ENCODE measurements at regions not wholly inside any gene's neighbourhood (a gene's known extent, or its start where the extent isn't known, plus 50 kb on each side); places are given as distances from the start of the nearest gene placed in this dataset.

GRCh38 chr5:3118340-3118739 is 366.9 kb upstream of the IRX2 start:
- TF ChIP-seq, protein P1, sequence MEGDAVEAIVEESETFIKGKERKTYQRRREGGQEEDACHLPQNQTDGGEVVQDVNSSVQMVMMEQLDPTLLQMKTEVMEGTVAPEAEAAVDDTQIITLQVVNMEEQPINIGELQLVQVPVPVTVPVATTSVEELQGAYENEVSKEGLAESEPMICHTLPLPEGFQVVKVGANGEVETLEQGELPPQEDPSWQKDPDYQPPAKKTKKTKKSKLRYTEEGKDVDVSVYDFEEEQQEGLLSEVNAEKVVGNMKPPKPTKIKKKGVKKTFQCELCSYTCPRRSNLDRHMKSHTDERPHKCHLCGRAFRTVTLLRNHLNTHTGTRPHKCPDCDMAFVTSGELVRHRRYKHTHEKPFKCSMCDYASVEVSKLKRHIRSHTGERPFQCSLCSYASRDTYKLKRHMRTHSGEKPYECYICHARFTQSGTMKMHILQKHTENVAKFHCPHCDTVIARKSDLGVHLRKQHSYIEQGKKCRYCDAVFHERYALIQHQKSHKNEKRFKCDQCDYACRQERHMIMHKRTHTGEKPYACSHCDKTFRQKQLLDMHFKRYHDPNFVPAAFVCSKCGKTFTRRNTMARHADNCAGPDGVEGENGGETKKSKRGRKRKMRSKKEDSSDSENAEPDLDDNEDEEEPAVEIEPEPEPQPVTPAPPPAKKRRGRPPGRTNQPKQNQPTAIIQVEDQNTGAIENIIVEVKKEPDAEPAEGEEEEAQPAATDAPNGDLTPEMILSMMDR (IDR thresholded peaks at IDR 0.05): no peak
- no peak for TF ChIP-seq ZFX (IDR thresholded peaks at IDR 0.05; ENCODE audit: borderline replicate concordance)
